ENCODE measurements at regions not wholly inside any gene's neighbourhood (a gene's known extent, or its start where the extent isn't known, plus 50 kb on each side); places are given as distances from the start of the nearest gene placed in this dataset.
"Not testable (repeated sequence)": the region's sequence is repeated elsewhere in the genome, so short reads cannot be mapped to it uniquely, and the experiment has no call there.

GRCh38 chr21:10270211-10270610 is 251.2 kb upstream of the TPTE start:
- H3K4me3 ChIP-seq; H3K9me3 ChIP-seq; H3K27me3 ChIP-seq; H3K36me3 ChIP-seq; H3K4me1 ChIP-seq; intact Hi-C loops (cut with DNase I); H3K27ac ChIP-seq; DNase-seq: not testable (repeated sequence)
- ATAC-seq = peak; percentile 33

- H3K4me1 ChIP-seq; intact Hi-C loops (cut with DNase I); H3K27me3 ChIP-seq; DNase-seq; H3K9me3 ChIP-seq; ATAC-seq; H3K4me3 ChIP-seq; H3K36me3 ChIP-seq; H3K27ac ChIP-seq: not testable (repeated sequence)
These were observed 249.6 kb upstream of the TPTE start for GRCh38 chr21:10271666-10272207.

GRCh38 chr21:10272216-10272615 is 249.2 kb upstream of the TPTE start:
- Histone ChIP-seq H3K4me1 (no peaks in the 10 kb centered on the region), H3K27me3 (no peaks in the 10 kb centered on the region), H3K9me3 (no peaks in the 10 kb centered on the region), H3K4me3 (no peak overlapping the region), H3K36me3 (no peaks in the 10 kb centered on the region), H3K27ac (no peak overlapping the region)
- intact Hi-C loops (cut with DNase I) = no loop called here
- DNase-seq (no peak), ATAC-seq (peak; percentile 83)
- no peak for TF ChIP-seq CTCF (IDR thresholded peaks at IDR 0.05)

- DNase-seq = no peak
- H3K27me3 ChIP-seq = no peaks in the 10 kb centered on the region
- intact Hi-C loops (cut with DNase I) = no loop called here
These were observed 248.2 kb upstream of the TPTE start for GRCh38 chr21:10273196-10273595.

GRCh38 chr21:10273794-10274338 is 247.5 kb upstream of the TPTE start:
- H3K27ac ChIP-seq; H3K4me3 ChIP-seq; H3K36me3 ChIP-seq; H3K4me1 ChIP-seq; DNase-seq; H3K9me3 ChIP-seq; H3K27me3 ChIP-seq; intact Hi-C loops (cut with DNase I): not testable (repeated sequence)
- ATAC-seq = peak; percentile 91

More at GRCh38 chr21:10273196-10273595, 248.2 kb upstream of the TPTE start:
- Histone ChIP-seq H3K27ac (no peak overlapping the region), H3K36me3 (no peaks in the 10 kb centered on the region), H3K9me3 (no peaks in the 10 kb centered on the region), H3K4me1 (no peaks in the 10 kb centered on the region), H3K4me3 (no peak overlapping the region)
- no peak for TF ChIP-seq CTCF (IDR thresholded peaks at IDR 0.05)
- ATAC-seq = no peak
